ENCODE measurements at regions not wholly inside any gene's neighbourhood (a gene's known extent, or its start where the extent isn't known, plus 50 kb on each side); places are given as distances from the start of the nearest gene placed in this dataset.

DNA sequence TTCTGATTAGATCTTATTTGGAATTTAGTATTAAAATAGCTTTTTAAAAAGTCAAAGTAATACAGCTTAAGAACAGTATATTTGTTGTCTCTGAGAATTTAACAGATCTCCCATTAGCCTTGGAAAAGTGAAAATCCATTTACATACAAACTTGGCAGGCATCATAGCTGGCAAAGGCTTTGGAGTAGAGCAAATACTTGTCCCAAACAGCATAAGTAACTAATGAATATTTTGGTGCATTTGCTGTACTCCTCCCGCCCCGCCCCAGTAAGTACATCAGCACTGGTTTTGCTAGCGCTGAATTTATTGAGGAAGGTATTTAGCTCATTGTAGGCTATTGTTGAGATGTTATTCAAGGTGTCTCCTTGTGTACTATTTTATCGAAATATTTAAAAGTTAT lies 417.7 kb upstream of the KAZN start:
- H3K4me3 ChIP-seq (ENCODE audit: low read length) = no peak overlapping the region
- DNase-seq (ENCODE audit: low read depth) = no peak
- TF ChIP-seq, protein P1, sequence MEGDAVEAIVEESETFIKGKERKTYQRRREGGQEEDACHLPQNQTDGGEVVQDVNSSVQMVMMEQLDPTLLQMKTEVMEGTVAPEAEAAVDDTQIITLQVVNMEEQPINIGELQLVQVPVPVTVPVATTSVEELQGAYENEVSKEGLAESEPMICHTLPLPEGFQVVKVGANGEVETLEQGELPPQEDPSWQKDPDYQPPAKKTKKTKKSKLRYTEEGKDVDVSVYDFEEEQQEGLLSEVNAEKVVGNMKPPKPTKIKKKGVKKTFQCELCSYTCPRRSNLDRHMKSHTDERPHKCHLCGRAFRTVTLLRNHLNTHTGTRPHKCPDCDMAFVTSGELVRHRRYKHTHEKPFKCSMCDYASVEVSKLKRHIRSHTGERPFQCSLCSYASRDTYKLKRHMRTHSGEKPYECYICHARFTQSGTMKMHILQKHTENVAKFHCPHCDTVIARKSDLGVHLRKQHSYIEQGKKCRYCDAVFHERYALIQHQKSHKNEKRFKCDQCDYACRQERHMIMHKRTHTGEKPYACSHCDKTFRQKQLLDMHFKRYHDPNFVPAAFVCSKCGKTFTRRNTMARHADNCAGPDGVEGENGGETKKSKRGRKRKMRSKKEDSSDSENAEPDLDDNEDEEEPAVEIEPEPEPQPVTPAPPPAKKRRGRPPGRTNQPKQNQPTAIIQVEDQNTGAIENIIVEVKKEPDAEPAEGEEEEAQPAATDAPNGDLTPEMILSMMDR (IDR thresholded peaks at IDR 0.05; ENCODE audit: insufficient read depth, low read depth, low read length, missing control alignments) = no peak

DNA sequence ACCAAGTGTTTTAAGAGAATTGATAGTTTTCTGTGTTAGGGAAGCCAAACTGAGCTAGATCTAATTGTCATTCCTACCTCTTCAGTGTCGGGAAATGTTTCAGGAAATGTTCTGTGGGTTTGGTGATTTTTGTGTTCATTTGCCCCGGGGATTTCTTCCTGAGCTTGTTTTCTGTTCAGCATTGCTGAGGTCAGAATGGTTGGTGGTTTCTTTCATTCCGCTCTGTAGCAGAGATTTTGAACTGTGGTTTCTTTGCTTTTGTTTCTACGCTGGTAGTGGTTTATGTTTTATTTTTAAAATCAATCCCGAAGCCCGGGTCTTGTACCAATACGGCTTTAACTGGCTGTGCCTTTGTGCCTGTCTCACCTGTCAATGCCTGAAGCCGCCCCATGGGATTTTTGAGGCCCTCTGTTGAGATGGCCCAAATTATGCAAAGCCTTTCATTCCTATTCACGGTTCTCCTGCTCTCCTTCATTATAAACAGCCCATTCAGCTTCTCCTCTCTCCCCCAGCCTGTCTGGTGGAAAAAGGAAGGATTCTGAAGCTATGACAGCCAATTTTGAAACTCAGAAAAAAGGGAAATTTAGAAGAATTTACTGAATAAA lies 417.2 kb upstream of the KAZN start:
- no peak for DNase-seq (ENCODE audit: low read depth)
- TF ChIP-seq, protein P1 (IDR thresholded peaks at IDR 0.05; ENCODE audit: insufficient read depth, low read depth, low read length, missing control alignments) = no peak
- no peak overlapping the region for H3K4me3 ChIP-seq (ENCODE audit: low read length)

DNA sequence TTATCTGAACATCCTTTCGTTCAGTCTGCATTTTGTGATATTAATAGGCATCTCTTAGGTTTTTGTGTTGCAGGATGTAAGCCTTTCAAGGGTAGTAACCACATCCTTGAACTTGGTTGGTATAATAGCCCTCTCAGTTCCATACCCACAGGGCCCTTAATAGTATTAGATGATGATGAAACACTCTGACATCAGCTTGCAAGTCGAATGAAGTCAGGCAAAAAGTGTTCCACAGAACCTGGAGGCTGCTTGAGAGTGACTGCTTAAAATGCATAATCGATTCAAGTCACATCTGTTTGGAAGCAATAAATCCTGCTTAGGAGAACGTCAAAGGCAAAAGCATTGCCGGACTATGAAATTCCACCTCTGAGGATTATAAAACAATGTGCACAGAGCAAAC lies 415.6 kb upstream of the KAZN start:
- no peak overlapping the region for H3K4me3 ChIP-seq (ENCODE audit: low read length)
- no peak for DNase-seq (ENCODE audit: low read depth)
- TF ChIP-seq, protein P1 (IDR thresholded peaks at IDR 0.05; ENCODE audit: insufficient read depth, low read depth, low read length, missing control alignments) = no peak

DNA sequence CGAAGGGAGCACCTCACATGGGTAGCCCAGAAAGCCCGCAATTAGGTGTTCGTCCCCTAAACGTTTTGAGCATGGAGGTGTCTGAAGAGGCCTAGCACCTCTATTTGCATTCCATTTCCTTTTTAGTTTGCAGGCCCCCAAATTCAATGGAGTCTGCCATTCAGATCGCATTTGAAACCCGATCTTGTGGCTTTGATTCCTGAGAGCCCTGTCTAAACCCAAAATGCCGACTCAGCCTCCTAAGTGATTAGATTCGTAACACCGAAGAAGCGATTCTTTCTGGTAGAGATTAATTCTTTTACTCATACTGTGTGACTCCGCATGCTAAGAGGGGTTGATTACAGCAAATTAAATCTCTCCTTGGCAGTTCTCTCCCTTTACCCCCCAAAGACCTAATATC lies 415.2 kb upstream of the KAZN start:
- TF ChIP-seq, protein P1 (IDR thresholded peaks at IDR 0.05; ENCODE audit: insufficient read depth, low read depth, low read length, missing control alignments) = no peak
- no peak overlapping the region for H3K4me3 ChIP-seq (ENCODE audit: low read length)
- DNase-seq (ENCODE audit: low read depth) = no peak

DNA sequence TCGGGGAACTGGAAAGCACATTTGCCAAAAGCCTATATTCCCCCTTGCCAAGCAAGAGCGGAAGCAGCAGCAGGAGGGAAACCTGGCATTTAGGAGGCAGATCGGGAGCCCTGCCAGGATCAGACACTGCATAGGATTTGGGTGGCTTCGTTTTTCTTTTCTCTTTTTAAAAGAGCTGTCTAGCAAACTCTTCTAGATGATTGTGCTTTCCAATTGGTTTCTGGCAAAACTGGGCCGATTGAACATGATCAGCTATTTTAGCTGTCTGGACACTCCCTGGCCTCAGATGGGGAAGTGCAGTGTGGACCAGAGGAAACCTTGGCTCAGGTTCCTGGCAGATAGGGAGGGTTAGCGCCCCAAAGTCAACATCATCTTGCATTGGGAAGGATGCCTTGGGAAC lies 414.0 kb upstream of the KAZN start:
- DNase-seq (ENCODE audit: low read depth) = no peak
- no peak overlapping the region for H3K4me3 ChIP-seq (ENCODE audit: low read length)
- TF ChIP-seq, protein P1 (IDR thresholded peaks at IDR 0.05; ENCODE audit: insufficient read depth, low read depth, low read length, missing control alignments) = no peak

DNA sequence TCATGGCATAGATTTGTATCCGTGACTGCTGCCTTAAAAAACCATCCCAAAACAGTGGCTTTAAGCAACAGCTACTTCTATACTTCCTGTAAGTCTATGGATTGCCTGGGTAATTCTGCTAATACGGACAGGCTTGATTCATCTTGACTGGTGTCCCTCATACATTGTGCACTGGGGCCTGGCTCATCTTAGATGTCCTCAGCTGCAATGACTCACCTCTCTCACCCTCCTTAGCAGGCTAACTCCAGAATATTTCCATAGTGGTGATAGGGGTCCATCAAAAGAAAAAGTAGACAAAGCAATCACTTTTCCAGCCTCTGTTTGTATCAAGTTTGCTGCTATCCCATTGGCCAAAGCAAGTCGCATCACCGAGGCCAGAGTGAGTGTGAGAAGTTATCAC lies 409.1 kb upstream of the KAZN start:
- DNase-seq (ENCODE audit: low read depth) = peak; percentile 50
- TF ChIP-seq, protein P1 (IDR thresholded peaks at IDR 0.05; ENCODE audit: insufficient read depth, low read depth, low read length, missing control alignments) = no peak
- no peak overlapping the region for H3K4me3 ChIP-seq (ENCODE audit: low read length)

DNA sequence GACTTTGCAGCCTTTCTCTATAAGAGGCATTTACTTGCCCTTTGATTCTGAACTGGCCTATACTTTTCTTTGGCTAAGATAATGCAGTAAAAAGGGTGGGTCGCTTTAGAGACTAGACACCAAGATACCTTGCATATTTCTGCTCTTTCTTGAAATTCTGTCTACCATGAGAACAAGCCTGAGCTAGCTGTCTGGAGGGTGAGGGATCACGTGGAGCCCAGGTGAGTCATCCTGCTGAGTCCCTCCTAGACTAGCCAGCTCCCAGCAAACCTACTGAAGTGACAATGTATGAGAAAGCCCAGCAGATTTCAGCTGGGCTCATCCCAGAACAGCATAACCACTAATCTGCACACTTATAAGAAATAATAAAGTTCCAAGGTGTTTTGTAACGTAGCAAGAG lies 408.0 kb upstream of the KAZN start:
- no peak overlapping the region for H3K4me3 ChIP-seq (ENCODE audit: low read length)
- TF ChIP-seq, protein P1 (IDR thresholded peaks at IDR 0.05; ENCODE audit: insufficient read depth, low read depth, low read length, missing control alignments) = no peak
- peak; percentile 93 for DNase-seq (ENCODE audit: low read depth)

Measured in epithelial cell of esophagus (primary cell).